Endothelial cell of umbilical vein (primary cell): ENCODE measurements at regions not wholly inside any gene's neighbourhood (a gene's known extent, or its start where the extent isn't known, plus 50 kb on each side); places are given as distances from the start of the nearest gene placed in this dataset.

ENCODE experiments used
- CTCF ChIP-seq, 2 donors: IDR thresholded peaks; 1 replicate in 1 of 2; 2 replicates in 1 of 2; pipeline ENCODE4 v1.5.1; 2011; ENCODE audit warnings: low read length in 2 of 2, mild to moderate bottlenecking in 2 of 2, moderate library complexity in 2 of 2, control low read depth in 1 of 2, inconsistent platforms in 1 of 2, low read depth in 1 of 2; ENCODE audit not compliant: insufficient read depth in 1 of 2; ENCODE audit errors: extremely low read depth in 1 of 2
- EZH2 ChIP-seq: IDR thresholded peaks from 2 replicates; pipeline ENCODE4 v1.6.1; 2012; ENCODE audit warnings: borderline replicate concordance, low read depth, mild to moderate bottlenecking, moderate library complexity, low read length, inconsistent platforms; ENCODE audit not compliant: severe bottlenecking
- GATA2 ChIP-seq: IDR thresholded peaks from 2 replicates; pipeline ENCODE4 v1.7.0; 2011; ENCODE audit warnings: low read depth, mild to moderate bottlenecking, moderate library complexity, mixed read lengths, low read length; ENCODE audit not compliant: insufficient read length, insufficient read depth
- MAX ChIP-seq: IDR thresholded peaks from 2 replicates; pipeline ENCODE4 v1.6.1; 2011; ENCODE audit not compliant: insufficient read depth, insufficient read length
- MYC ChIP-seq: IDR thresholded peaks from one replicate; pipeline ENCODE4 v1.6.1; 2011; ENCODE audit warnings: mild to moderate bottlenecking, low read depth, low read length
- POLR2A ChIP-seq: IDR thresholded peaks from 2 replicates; pipeline ENCODE4 v1.6.1; 2012; ENCODE audit warnings: low read depth, mild to moderate bottlenecking, control low read depth, low read length

- TF ChIP-seq CTCF (IDR thresholded peaks at IDR 0.05; ENCODE audit: extremely low read depth in 1 of 2, insufficient read depth in 1 of 2, low read depth in 1 of 2, low read length in 2 of 2), result no peak
- no peak for TF ChIP-seq GATA2
- TF ChIP-seq MYC, result no peak
- no peak for TF ChIP-seq MAX
- no peak for TF ChIP-seq POLR2A
- no peak for TF ChIP-seq EZH2
These were observed 85.6 kb downstream of the SNAPC1 start for GRCh38 chr14:61847861-61848260.
